Renal pelvis (tissue), 1 donor: ENCODE measurements at regions not wholly inside any gene's neighbourhood (a gene's known extent, or its start where the extent isn't known, plus 50 kb on each side); places are given as distances from the start of the nearest gene placed in this dataset.
A peak's percentile ranks its signal among the peaks of the same experiment; 100 is the strongest.

Experiments
- DNase-seq: peaks from one replicate; pipeline ENCODE4 v3.0.0-alpha.2; 2013

DNA sequence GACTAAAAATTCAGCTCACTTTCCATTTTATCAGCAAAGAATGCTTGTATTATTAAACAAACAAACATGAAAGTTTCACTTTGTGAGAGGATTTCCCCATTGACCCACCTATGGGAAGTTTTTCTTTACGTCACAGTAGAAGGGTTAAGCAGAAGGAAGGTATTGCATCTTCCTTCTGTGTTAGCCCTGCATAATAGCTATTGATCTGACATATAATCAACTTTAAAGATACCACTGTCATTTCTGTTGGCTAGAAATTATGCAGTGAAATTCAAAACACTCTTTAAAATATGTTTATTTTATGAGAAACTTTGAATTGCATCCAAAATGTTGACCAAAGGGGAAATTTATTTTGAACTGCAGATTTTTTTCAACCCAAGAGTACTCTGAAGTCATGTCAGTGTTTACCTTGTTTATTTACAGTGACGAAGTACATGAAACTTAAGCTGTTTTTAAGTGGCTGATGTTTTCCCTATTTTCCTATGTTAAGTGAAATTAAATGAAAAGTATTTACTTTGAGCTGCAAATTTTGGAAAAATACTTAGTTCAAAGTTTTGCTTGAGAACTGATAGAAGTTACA lies 566.4 kb downstream of the ZEB2 start:
- DNase-seq = no peak

DNA sequence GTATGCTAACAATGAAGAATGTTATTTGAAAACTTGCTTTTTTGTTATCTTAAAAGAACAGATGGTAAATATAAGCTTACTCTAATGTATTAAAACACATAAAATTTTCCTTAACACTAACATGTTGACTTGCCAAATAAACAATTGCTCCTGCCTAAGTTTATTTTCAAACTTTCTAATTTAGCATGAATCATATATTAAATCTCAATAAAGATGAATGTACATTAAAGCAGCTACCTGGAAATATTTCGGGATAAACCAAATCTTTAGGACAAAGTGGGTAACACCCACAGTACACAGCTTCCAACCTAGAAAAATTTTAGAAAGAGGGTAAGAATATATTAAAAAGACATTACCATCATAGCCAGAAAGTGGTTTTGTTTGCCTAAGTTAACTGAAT lies 567.4 kb downstream of the ZEB2 start:
- no peak for DNase-seq

- DNase-seq = no peak
Measured at GRCh38 chr2:143950704-143951103, 569.2 kb downstream of the ZEB2 start.

- no peak for DNase-seq
Measured at GRCh38 chr2:143949121-143949848, 570.6 kb downstream of the ZEB2 start.

DNA sequence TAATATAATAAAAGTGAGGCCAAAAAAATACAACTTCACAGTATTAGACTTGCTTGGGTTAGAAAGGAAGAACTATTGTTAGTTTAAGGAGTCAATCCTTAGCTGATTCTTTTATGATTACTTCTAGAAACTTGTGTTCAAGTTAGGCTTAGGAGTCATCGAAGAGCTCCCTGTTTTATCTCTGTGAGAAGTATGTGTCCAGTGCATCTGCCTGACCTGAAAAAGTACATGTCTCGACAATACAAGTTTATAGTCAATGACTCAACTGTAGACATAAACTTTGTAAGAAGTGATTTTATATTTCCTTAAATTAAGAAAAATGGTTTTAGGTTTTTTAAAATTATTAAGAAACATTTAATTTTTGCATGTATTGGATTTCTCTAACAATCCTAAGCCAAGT lies 571.2 kb downstream of the ZEB2 start:
- no peak for DNase-seq

DNA sequence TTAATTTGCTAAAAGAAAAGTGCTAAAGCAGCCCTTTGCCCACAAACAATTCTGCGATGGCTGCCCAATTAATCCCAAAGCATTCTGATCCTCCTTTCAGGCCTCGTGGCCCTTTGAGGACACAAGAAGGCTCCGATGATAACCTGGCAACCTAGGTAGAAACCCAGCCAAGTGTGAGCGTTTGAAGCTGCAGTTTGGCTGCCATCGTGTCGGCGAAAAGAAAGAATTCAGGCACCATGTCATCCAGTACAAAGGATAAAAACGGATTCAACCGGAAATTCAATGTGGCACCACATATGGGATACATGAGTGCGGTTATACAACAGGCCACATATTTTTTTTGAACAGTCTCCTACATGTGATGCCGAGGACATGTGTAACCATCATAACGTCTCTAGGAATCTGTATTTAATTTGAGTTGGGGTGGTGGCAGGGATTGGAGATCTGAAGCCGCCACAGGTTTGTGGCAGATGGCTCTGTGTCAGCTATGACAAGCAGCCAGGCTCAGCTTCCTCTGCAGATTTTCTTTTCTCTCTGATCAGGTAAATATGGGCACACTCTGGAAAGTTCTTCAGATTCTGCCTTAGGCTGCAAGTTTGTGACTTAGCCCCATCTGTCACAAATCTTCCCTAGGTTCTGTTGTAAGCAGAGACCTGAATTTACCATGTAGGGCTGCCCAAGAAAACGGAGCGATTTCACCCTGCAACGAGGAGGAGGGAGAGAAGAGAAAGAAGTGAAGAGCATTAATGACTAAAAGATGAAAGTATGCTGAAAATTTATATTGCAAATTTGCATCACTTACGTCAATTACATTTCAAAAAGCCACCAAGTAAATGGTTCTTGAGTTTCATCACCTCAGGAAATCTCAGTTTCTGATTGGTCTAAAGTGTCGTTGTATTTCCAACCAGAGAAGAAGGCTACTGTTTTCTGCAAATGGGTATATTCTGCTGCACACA lies 573.2 kb downstream of the ZEB2 start:
- no peak for DNase-seq

DNA sequence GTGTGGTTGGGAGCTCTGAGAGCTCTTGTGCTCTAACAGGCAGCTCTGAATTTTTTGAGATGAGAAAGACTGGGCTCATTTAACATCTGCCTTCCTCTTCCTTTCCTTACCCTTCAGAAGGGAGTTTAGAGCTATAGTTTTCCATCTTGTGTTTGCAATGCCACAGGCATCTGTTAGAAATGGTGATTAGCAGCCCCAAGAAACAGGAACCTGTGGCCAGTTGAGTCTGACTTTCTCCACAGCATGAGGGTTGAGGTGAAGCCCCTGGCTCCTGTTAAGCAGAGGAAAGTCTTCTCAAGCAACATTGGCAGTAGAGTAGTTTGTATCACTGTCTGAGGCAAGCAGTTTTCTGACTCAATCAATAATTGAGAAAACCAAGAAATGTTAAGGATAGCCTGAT lies 577.4 kb downstream of the ZEB2 start:
- DNase-seq = no peak

- no peak for DNase-seq
Measured at GRCh38 chr2:143940720-143941119, 579.2 kb downstream of the ZEB2 start.

DNA sequence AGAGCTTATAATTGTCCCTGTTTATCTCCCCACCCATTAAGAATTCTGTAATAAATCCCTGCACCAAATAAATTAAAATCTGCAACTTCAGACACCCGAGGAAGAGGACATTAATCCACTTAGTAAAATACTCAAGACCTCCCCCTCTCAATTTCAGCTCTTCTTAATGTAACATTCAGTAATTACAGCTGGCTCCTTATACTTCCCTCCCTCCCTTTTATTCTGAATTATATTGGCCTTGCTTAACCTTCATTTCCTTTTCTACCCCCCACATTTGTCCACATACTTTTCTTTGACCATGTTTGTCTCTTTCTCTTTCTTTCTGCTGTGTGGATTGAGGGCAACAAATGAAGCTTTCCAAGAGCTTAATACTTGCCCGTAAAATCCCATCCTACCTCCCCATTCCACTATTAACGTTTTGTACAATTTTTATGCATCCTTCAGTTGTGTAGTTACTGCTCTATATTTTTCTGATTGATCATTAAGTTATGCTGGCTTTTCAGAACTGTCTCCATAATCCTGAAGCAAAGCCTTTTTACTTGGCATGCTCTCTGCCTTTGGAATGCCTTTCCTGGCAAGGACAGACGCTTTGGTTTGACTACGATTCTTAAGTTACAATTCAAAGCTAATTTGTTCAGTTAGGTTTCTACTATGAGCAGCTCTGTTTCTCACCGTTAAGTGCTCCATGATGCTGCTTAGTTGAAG lies 580.1 kb downstream of the ZEB2 start:
- DNase-seq = peak; percentile 57

DNA sequence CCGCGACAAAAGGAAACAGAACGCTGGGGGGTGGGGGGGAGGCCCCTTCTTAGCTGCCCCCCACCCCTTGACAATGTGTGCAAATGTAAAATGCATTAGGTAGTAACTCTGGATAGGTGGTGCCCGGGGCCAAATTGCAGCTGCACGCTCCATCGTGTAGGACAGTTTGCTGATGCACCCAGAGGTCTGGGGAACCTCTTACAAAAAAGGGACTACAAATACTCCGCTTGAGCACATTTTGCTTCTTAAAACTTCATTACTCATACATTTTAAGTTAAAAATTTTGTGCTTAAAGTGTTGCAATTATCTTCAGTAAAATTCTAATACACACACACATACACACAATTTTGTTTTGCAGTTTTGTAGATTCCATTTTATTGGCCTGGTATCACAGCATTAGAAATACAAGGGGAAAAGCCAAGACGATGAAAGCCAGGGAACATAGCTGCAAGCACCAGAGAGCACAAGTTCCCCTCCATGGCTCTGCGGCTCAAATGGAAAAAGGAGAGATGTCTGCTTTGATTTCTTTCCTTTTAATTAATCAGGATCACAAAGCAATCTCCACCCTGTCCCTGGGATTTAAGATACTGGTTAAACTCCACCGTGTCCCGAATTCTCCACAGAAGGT lies 582.1 kb downstream of the ZEB2 start:
- DNase-seq = no peak

DNA sequence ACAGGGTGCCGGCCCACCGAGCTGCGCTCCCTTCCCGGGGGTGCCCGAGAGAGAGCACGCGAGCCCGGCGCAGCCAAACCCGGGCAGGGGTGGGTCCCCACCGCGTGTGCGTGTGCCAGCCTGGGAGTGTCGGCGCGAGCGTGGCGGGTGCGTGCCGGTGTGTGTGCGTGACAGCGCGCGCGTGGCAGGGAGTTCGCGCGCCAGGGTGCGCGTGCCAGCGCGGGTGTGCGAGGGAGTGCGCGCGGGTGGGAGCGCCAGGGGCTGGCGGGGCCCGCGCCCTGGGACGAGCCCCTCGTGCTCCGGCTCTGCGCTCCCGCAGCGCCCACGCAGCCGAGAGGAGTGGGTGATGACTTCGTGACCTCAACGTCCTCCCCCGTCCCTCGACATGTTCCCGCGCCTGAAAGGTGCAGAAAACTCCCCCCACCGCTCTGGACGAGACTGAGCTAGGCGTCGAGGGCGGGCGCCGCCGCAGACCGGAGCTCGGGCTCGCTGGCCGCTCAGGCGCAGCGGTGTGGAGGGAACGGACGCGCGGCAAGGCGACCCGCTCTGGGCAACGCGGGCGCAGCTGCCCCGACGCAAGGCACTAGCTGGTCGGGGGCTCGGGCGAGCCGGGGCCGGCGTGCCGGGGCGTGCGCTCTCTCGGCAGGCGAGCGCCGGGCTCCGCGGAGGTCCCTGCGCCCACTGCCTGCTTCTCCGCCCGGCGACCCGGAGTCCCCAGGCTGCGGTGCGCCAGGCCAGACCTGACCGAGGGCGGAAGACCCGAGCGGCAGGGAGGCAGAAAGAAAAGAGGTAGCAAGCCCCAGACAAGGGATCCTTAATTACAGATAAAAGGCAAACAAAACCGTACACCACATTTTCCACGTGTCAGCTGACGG lies 582.8 kb downstream of the ZEB2 start:
- peak; percentile 58 for DNase-seq

DNA sequence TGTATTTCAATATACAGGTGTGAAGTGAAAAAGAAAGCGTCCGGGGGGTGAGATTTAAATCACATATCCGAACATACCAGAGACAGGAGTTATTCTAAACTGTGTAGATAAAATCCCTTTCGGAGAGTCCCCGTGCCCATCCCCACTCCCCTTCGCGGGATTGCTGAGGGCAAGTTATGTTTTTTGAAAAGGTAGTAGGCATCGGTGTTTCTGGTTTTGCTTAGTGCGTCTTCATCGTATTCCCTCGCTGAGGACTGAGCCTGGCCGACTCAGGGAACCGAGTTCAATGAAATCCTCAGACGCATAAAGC lies 583.4 kb downstream of the ZEB2 start:
- no peak for DNase-seq

DNA sequence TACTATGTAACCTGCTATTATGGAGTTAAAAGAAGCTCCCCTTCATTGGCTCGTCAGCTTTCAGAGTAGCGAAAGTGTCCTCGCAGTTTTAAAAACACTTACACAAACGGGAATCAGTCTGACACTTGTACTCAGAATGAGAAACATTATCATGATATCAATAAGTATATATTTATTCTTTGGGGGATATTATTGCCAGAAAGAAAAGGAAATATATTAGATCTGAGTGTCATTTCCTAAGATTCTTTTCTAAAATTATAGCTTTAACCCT lies 584.5 kb downstream of the ZEB2 start:
- DNase-seq = no peak

DNA sequence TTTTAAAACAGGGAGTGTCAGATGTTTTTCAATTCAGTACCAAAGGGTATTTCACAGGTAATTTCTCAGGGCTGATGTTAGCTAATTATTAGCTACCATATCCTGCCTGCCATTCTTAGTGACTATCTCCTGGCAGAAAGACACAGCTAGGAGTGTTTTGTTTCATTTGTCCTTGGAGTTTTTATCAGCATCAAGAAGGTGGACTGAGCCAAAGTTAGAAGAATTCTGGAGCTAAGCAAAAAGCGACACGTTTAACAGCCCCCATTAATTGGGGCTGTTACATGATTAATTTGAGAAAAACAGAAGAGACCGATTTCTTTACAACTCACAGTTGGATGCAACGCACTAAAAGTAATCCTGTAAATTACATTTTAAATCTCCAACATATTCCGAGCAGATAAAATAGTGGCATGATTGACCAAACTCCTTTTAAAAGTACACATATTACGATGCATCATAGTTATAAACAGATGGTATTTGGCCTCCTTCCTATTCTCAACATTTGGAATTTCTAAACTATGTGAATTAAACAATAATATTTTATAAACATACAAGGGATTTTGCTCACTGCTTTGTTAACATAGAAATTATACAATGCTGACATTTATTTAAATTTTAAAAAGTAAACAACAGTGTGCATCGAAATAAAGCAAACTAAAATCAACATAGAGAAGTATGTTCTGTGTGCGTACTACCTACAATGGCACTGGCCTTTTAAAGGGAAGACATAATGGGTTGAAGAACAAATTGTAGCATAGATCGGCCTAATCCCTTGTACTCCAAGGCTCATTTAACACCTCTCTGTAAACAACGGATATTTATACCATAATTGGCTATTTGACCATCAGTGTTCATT lies 585.1 kb downstream of the ZEB2 start:
- DNase-seq = no peak

DNA sequence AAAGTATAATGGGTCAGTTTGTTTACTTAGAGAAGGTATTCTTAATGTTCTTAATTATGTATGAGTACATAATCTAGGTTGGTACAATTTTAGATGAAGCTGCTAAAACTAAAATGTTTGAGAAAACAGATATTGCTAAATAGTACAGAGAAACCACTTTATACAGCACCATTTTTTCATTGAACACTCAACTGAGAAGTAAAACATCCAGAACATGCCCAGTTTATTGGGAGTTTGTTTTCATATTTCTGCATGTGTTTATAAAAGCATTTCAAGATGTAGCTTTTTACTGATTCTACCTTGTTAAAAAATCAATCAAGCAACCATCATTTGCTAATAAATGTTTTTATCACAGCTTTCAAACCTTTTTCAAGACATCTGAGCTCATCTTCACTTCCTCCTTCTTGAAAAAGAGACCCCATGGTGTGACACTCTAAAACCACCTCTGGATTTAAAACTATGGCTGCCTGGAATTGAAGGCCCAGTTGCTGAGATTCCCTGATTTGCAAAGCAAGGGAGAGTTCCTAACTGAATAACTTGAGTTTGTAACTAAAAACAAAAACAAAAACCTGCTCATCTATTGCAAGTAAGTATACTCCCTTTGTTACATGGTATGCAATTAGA lies 585.9 kb downstream of the ZEB2 start:
- no peak for DNase-seq

- no peak for DNase-seq
Measured at GRCh38 chr2:143930891-143931290, 589.0 kb downstream of the ZEB2 start.

GRCh38 chr2:143928613-143929012 lies 591.3 kb downstream of the ZEB2 start:
- peak; percentile 53 for DNase-seq

GRCh38 chr2:143928184-143928583 lies 591.7 kb downstream of the ZEB2 start:
- DNase-seq = no peak

- no peak for DNase-seq
Measured at GRCh38 chr2:143926736-143927135, 593.2 kb downstream of the ZEB2 start.
